Keratinocyte (primary cell): ENCODE measurements at regions not wholly inside any gene's neighbourhood (a gene's known extent, or its start where the extent isn't known, plus 50 kb on each side); places are given as distances from the start of the nearest gene placed in this dataset.

ENCODE experiments used
- DNase-seq: peaks from one replicate; pipeline ENCODE4 v3.0.0-alpha.2; 2011; ENCODE audit warnings: low read depth, missing footprints, low spot score
- FAIRE-seq: peaks from 2 replicates; lab custom pipeline; 2011; peaks lifted over from hg19 to GRCh38; lab: Jason Lieb, UNC
- H2AFZ ChIP-seq: 2 replicates; pipeline ENCODE4 v1.6.0; 2012; ENCODE audit warnings: low read length, control low read depth, inconsistent platforms; ENCODE audit not compliant: control insufficient read depth
- H3K27ac ChIP-seq: 2 replicates; pipeline ENCODE4 v1.5.1; 2011; ENCODE audit warnings: low read length; ENCODE audit not compliant: control insufficient read depth, insufficient read depth
- H3K27me3 ChIP-seq: 3 replicates; pipeline ENCODE4 v1.6.0; 2011; ENCODE audit warnings: low read length; ENCODE audit not compliant: control insufficient read depth, insufficient read depth; ENCODE audit errors: extremely low read depth
- H3K36me3 ChIP-seq, 2 experiments: 2 replicates in 1 of 2; 3 replicates in 1 of 2; pipeline ENCODE4 v1.5.1; 2011; ENCODE audit warnings: low read length in 2 of 2, mild to moderate bottlenecking in 1 of 2; ENCODE audit not compliant: control insufficient read depth in 2 of 2, insufficient read depth in 2 of 2; ENCODE audit errors: extremely low read depth in 1 of 2
- H3K4me1 ChIP-seq: 3 replicates; pipeline ENCODE4 v1.5.1; 2011; ENCODE audit warnings: low read length; ENCODE audit not compliant: control insufficient read depth, insufficient read depth; ENCODE audit errors: extremely low read depth
- H3K4me2 ChIP-seq: 3 replicates; pipeline ENCODE4 v1.6.0; 2011; ENCODE audit warnings: low read depth, low read length; ENCODE audit not compliant: control insufficient read depth, insufficient read depth; ENCODE audit errors: extremely low read depth
- H3K4me3 ChIP-seq, 3 experiments: fragments of 200-600 bp in 1 of 3; sonication (generic) in 1 of 3; 2 replicates in 2 of 3; 3 replicates in 1 of 3; pipeline ENCODE4 v1.5.1; 2011 to 2016; ENCODE audit warnings: low read length in 3 of 3, mild to moderate bottlenecking in 3 of 3, control low read depth in 2 of 3, inconsistent platforms in 1 of 3, low read depth in 1 of 3, mixed read lengths in 1 of 3, mixed run types in 1 of 3, moderate library complexity in 1 of 3; ENCODE audit not compliant: control insufficient read depth in 2 of 3, insufficient read depth in 2 of 3; ENCODE audit errors: extremely low read depth in 1 of 3
- H3K79me2 ChIP-seq: 2 replicates; pipeline ENCODE4 v1.6.0; 2012; ENCODE audit warnings: low read length; ENCODE audit not compliant: control insufficient read depth, insufficient read depth
- H3K9ac ChIP-seq: 3 replicates; pipeline ENCODE4 v1.6.0; 2011; ENCODE audit warnings: low read length; ENCODE audit not compliant: control insufficient read depth, insufficient read depth; ENCODE audit errors: extremely low read depth
- H3K9me1 ChIP-seq: 3 replicates; pipeline ENCODE4 v1.6.0; 2011; ENCODE audit warnings: low read length; ENCODE audit not compliant: control insufficient read depth, insufficient read depth; ENCODE audit errors: extremely low read depth
- H3K9me3 ChIP-seq: 2 replicates; pipeline ENCODE4 v1.5.1; 2012; ENCODE audit warnings: low read depth, low read length; ENCODE audit not compliant: control insufficient read depth
- H4K20me1 ChIP-seq: 3 replicates; pipeline ENCODE4 v1.6.0; 2011; ENCODE audit warnings: low read length; ENCODE audit not compliant: control insufficient read depth, insufficient read depth; ENCODE audit errors: extremely low read depth
- CTCF ChIP-seq, 3 experiments: IDR thresholded peaks in 1 of 3; conservative IDR thresholded peaks in 1 of 3; optimal IDR thresholded peaks in 1 of 3; 2 replicates in 2 of 3; 3 replicates in 1 of 3; pipeline versions ENCODE3 to v1.5.1; 2011; ENCODE audit warnings: low read length in 3 of 3, mild to moderate bottlenecking in 3 of 3, moderate library complexity in 2 of 3, control low read depth in 1 of 3, inconsistent platforms in 1 of 3; ENCODE audit not compliant: insufficient read depth in 2 of 3; ENCODE audit errors: extremely low read depth in 1 of 3
- EZH2 ChIP-seq: IDR thresholded peaks from one replicate; pipeline ENCODE4 v1.6.1; 2012; ENCODE audit warnings: inconsistent platforms, mild to moderate bottlenecking, low read length, moderate library complexity
- dilution Hi-C: fragments of 300-500 bp; cut with MboI; formaldehyde crosslinking; loops from one replicate; pipeline ENCODE4 v1.7.0; 2020; ENCODE audit warnings: low sequenced_read_pairs; ENCODE audit not compliant: extremely low pct_ligation_motif_present

- Histone ChIP-seq H3K27me3 (no peaks in the 10 kb centered on the region), H3K27ac (no peak overlapping the region), H3K9me1 (no peaks in the 10 kb centered on the region), H3K4me1 (no peaks in the 10 kb centered on the region), H3K9ac (no peak overlapping the region), H3K9me3 (no peaks in the 10 kb centered on the region), H3K79me2 (no peaks in the 10 kb centered on the region), H2AFZ (no peak overlapping the region), H3K4me2 (no peak overlapping the region), H3K36me3 (no peaks in the 10 kb centered on the region), H3K4me3 (no peak overlapping the region), H4K20me1 (no peaks in the 10 kb centered on the region)
- DNase-seq (no peak), FAIRE-seq (no peak)
- TF ChIP-seq EZH2: no peak
- no peak for TF ChIP-seq CTCF (optimal IDR thresholded peaks at IDR 0.05 in 1 of 3, IDR thresholded peaks at IDR 0.05 in 1 of 3, conservative IDR thresholded peaks at IDR 0.05 in 1 of 3; ENCODE audit: extremely low read depth in 1 of 3, insufficient read depth in 2 of 3, low read length in 3 of 3)
- dilution Hi-C loops: no loop called here
Observed at GRCh38 chr5:179484761-179485160, 65.6 kb upstream of the RUFY1 start.

- FAIRE-seq: no peak
- no peaks in the 10 kb centered on the region for H3K9me1 ChIP-seq
- DNase-seq: no peak
- H3K9ac ChIP-seq: no peak overlapping the region
- no peaks in the 10 kb centered on the region for H3K27me3 ChIP-seq
- no peaks in the 10 kb centered on the region for H4K20me1 ChIP-seq
- H3K4me3 ChIP-seq: no peak overlapping the region
- H3K4me2 ChIP-seq: no peak overlapping the region
- no peaks in the 10 kb centered on the region for H3K9me3 ChIP-seq
- no peaks in the 10 kb centered on the region for H3K4me1 ChIP-seq
- TF ChIP-seq CTCF (optimal IDR thresholded peaks at IDR 0.05 in 1 of 3, IDR thresholded peaks at IDR 0.05 in 1 of 3, conservative IDR thresholded peaks at IDR 0.05 in 1 of 3; ENCODE audit: extremely low read depth in 1 of 3, insufficient read depth in 2 of 3, low read length in 3 of 3) (no peak), EZH2 (no peak)
- H2AFZ ChIP-seq: no peak overlapping the region
- dilution Hi-C loops: no loop called here
- no peak overlapping the region for H3K27ac ChIP-seq
- H3K36me3 ChIP-seq: no peaks in the 10 kb centered on the region
- H3K79me2 ChIP-seq: no peaks in the 10 kb centered on the region
Observed at GRCh38 chr5:179484201-179484600, 66.2 kb upstream of the RUFY1 start.
